HepG2 (cell line): ENCODE measurements at regions not wholly inside any gene's neighbourhood (a gene's known extent, or its start where the extent isn't known, plus 50 kb on each side); places are given as distances from the start of the nearest gene placed in this dataset.

Source experiments
- ATAC-seq: fragments of 200-7000 bp; cut with Tn5 transposase; 3 replicates; pipeline ENCODE4 v1.9.1; 2020; ENCODE audit warnings: mild to moderate bottlenecking, moderate library complexity
- BruUV-seq: library from RNA; stranded (reverse); fragments of 400-500 nt; replicated peaks from 2 replicates; lab custom pipeline; 2021; lab: Mats Ljungman, UMichigan
- CTCF ChIA-PET: fragments of 300-600 bp; formaldehyde crosslinking; extraction: SDS; loops from one replicate; lab custom pipeline; 2021; ENCODE audit warnings: low total read pairs, inconsistent platforms, low intra/inter-chr PET ratio; lab: Yijun Ruan, JAX
- POLR2A ChIA-PET: fragments of 350-600 bp; sonication (Branson Sonifier 250); formaldehyde crosslinking; loops from one replicate; lab custom pipeline; 2020; ENCODE audit warnings: antibody characterized with exemption, inconsistent platforms; lab: Yijun Ruan, JAX
- DNase-seq: peaks from one replicate; pipeline ENCODE4 v3.0.0-alpha.2; 2015; ENCODE audit warnings: low spot score
- FAIRE-seq: peaks from 3 replicates; lab custom pipeline; 2011; peaks lifted over from hg19 to GRCh38; lab: Jason Lieb, UNC
- H2AFZ ChIP-seq: one replicate; pipeline ENCODE4 v1.6.1; 2011; ENCODE audit warnings: low read length, inconsistent platforms
- H3K27ac ChIP-seq: fragments of 300-600 bp; 3 replicates; pipeline ENCODE4 v1.8.0; 2011; ENCODE audit warnings: mixed run types, mild to moderate bottlenecking, mixed read lengths, low read length, inconsistent platforms; ENCODE audit not compliant: insufficient read depth; ENCODE audit errors: extremely low read length
- H3K27me3 ChIP-seq, 2 experiments: fragments of 200-600 bp in 1 of 2; 2 replicates in 1 of 2; 3 replicates in 1 of 2; pipeline versions ENCODE4 v1.6.0 to v1.8.0; 2011; ENCODE audit warnings: low read length in 2 of 2, mild to moderate bottlenecking in 2 of 2, moderate library complexity in 2 of 2, inconsistent platforms in 1 of 2; ENCODE audit not compliant: insufficient read depth in 2 of 2, control insufficient read depth in 1 of 2
- H3K36me3 ChIP-seq, 2 experiments: fragments of 200-600 bp in 1 of 2; replicated peaks in 1 of 2; 2 replicates in 1 of 2; 3 replicates in 1 of 2; pipeline versions ENCODE4 v1.5.1 to v1.8.0; 2011; ENCODE audit warnings: low read length in 2 of 2, inconsistent platforms in 1 of 2; ENCODE audit not compliant: insufficient read depth in 2 of 2, control insufficient read depth in 1 of 2
- H3K4me1 ChIP-seq: 2 replicates; pipeline ENCODE4 v1.5.1; 2012; ENCODE audit warnings: low read length, inconsistent platforms; ENCODE audit not compliant: insufficient read depth
- H3K4me2 ChIP-seq: 2 replicates; pipeline ENCODE4 v1.6.0; 2011; ENCODE audit warnings: low read depth, low read length, inconsistent platforms
- H3K4me3 ChIP-seq, 3 experiments: fragments of 200-600 bp in 1 of 3; sonication (generic), shearing (Covaris generic) in 1 of 3; replicated peaks in 1 of 3; 2 replicates each; pipeline ENCODE4 v1.5.1; 2011 to 2016; ENCODE audit warnings: low read length in 3 of 3, inconsistent platforms in 2 of 3, low read depth in 2 of 3, mild to moderate bottlenecking in 2 of 3, control low read depth in 1 of 3, mixed read lengths in 1 of 3; ENCODE audit not compliant: insufficient read depth in 1 of 3
- H3K79me2 ChIP-seq: one replicate; pipeline ENCODE4 v1.6.1; 2011; ENCODE audit warnings: low read length, inconsistent platforms; ENCODE audit not compliant: insufficient read depth
- H3K9ac ChIP-seq: 2 replicates; pipeline ENCODE4 v1.6.0; 2011; ENCODE audit warnings: mild to moderate bottlenecking, low read depth, low read length, inconsistent platforms; ENCODE audit not compliant: insufficient read depth
- H3K9me3 ChIP-seq: 2 replicates; pipeline ENCODE4 v1.5.1; 2012; ENCODE audit warnings: mild to moderate bottlenecking, low read length
- H4K20me1 ChIP-seq: 2 replicates; pipeline ENCODE4 v1.6.0; 2011; ENCODE audit warnings: inconsistent platforms, mild to moderate bottlenecking, low read length, moderate library complexity; ENCODE audit not compliant: insufficient read depth
- KAT2B ChIP-seq: fragments of 150-350 bp; IDR thresholded peaks from 2 replicates; pipeline ENCODE4 v1.6.1; 2014; ENCODE audit warnings: low read depth, low read length, borderline replicate concordance
- KDM1A ChIP-seq: IDR thresholded peaks from 2 replicates; pipeline ENCODE4 v1.6.1; 2016; ENCODE audit warnings: missing compliant biosample characterization
- NFKB2 ChIP-seq: sonication (generic); formaldehyde crosslinking; IDR thresholded peaks from 2 replicates; pipeline ENCODE4 v1.4.0; 2020; ENCODE audit warnings: missing genetic modification reagents, borderline replicate concordance
- PAWR ChIP-seq: sonication (generic); formaldehyde crosslinking; IDR thresholded peaks from 2 replicates; pipeline ENCODE4 v1.4.0; 2020; ENCODE audit warnings: missing genetic modification reagents, mild to moderate bottlenecking, borderline replicate concordance
- POLR2G ChIP-seq: fragments of 200-400 bp; formaldehyde crosslinking; IDR thresholded peaks from 2 replicates; pipeline ENCODE4 v1.6.1; 2018; ENCODE audit warnings: mild to moderate bottlenecking, low read depth, low read length, moderate library complexity
- REL ChIP-seq: sonication (generic); formaldehyde crosslinking; conservative IDR thresholded peaks from 2 replicates; pipeline ENCODE4 v1.8.0; 2022; ENCODE audit warnings: mild to moderate bottlenecking, missing genetic modification reagents, moderate library complexity
- SNAPC2 ChIP-seq: sonication (generic); formaldehyde crosslinking; IDR thresholded peaks from 2 replicates; pipeline ENCODE4 v1.8.1; 2022; ENCODE audit warnings: mild to moderate bottlenecking, missing genetic modification reagents
- ZBTB21 ChIP-seq: sonication (generic); formaldehyde crosslinking; IDR thresholded peaks from 2 replicates; pipeline ENCODE4 v1.4.0; 2020; ENCODE audit warnings: missing genetic modification reagents
- ZNF652 ChIP-seq: IDR thresholded peaks from 2 replicates; pipeline ENCODE4 v1.6.1; 2016; ENCODE audit warnings: low read depth, borderline replicate concordance
- ZNF660 ChIP-seq: sonication (generic); formaldehyde crosslinking; IDR thresholded peaks from 2 replicates; pipeline ENCODE4 v1.5.1; 2020; ENCODE audit warnings: mild to moderate bottlenecking, low read depth, missing genetic modification reagents, borderline replicate concordance
- ZNF772 ChIP-seq: sonication (generic); formaldehyde crosslinking; IDR thresholded peaks from 2 replicates; pipeline ENCODE4 v1.5.0; 2020; ENCODE audit warnings: mild to moderate bottlenecking, missing genetic modification reagents
- WGBS: methylation state at CpG from one replicate; pipeline ENCODE4 v1.1.6; 2017; ENCODE audit warnings: low lambda C conversion rate; 5-methylcytosine and 5-hydroxymethylcytosine counted together
- in situ Hi-C: cut with HindIII; loops from 2 replicates; pipeline ENCODE4 v1.10.0; 2017; ENCODE audit warnings: low pct_unique_long_range_greater_than_20kb; ENCODE audit not compliant: extremely low pct_ligation_motif_present
- intact Hi-C: fragments of 100-400 bp; cut with micrococcal nuclease; formaldehyde crosslinking; loops from one replicate; pipeline ENCODE4 v1.10.0; 2022; ENCODE audit not compliant: unreplicated experiment
- TF ChIP-seq, protein P1 (sequence below): sonication (generic); formaldehyde crosslinking; IDR thresholded peaks from 2 replicates; pipeline ENCODE4 v1.4.0; 2020; ENCODE audit warnings: missing genetic modification reagents

DNA sequence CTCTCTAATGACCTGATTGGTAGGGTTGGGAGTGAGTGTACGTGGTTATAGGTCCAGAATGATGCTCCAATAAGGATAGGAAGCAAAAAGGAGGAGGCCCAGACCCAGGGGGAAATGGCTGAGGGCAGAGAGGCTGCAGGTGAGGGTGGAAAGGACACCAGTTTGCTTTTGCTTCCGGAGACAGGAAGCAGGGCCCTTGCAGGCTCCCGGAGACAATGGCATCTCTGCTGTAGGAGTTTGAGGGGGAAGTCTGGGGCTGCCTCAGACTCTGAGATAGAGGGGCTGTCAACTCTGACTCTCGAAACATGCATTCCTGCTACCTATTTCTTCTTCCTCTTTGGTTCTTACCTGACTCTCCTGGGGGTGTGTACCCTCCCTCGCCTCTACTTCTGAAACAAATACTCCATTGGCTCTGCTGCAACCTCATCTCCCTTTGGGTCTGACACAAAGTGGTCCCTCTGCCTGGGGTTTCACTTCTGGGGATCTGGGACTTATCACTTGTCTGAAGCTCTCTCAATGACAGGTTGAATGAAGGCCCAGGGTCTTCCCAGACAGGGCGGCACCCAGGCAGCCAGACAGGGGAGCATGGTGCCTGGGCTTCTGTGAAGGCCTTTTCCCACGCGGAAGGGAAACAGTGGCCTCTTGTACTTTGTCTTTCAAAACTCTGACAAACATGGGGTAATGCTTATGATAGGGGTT, 61.5 kb downstream of the CHRD start:
- ATAC-seq (no peak; the same call in 2 of the 3 replicates), DNase-seq (no peak), FAIRE-seq (no peak)
- no peak overlapping the region for H3K4me3 ChIP-seq
- peaks cover 6% of the 10 kb centered on the region; the same call in 1 of the 2 replicates for H3K4me1 ChIP-seq
- H4K20me1 ChIP-seq, result no peaks in the 10 kb centered on the region
- BruUV-seq, result no TSS peak
- H3K9me3 ChIP-seq, result no peaks in the 10 kb centered on the region
- no peak overlapping the region for H3K4me2 ChIP-seq
- intact Hi-C loops (no loop called here), in situ Hi-C loops (no loop called here)
- no peaks in the 10 kb centered on the region for H3K79me2 ChIP-seq
- H3K36me3 ChIP-seq, result no peaks in the 10 kb centered on the region
- ChIA-PET POLR2A (no interaction called here), CTCF (no interaction called here)
- TF ChIP-seq PAWR (CRISPR knock-in tag) (no peak), ZBTB21 (CRISPR knock-in tag) (no peak), REL (CRISPR knock-in tag) (no peak), POLR2G (no peak), KDM1A (no peak), KAT2B (no peak), SNAPC2 (CRISPR knock-in tag) (no peak), ZNF652 (CRISPR knock-in tag) (no peak), ZNF660 (CRISPR knock-in tag) (no peak), ZNF772 (CRISPR knock-in tag) (no peak), NFKB2 (CRISPR knock-in tag) (no peak)
- TF ChIP-seq, protein P1, sequence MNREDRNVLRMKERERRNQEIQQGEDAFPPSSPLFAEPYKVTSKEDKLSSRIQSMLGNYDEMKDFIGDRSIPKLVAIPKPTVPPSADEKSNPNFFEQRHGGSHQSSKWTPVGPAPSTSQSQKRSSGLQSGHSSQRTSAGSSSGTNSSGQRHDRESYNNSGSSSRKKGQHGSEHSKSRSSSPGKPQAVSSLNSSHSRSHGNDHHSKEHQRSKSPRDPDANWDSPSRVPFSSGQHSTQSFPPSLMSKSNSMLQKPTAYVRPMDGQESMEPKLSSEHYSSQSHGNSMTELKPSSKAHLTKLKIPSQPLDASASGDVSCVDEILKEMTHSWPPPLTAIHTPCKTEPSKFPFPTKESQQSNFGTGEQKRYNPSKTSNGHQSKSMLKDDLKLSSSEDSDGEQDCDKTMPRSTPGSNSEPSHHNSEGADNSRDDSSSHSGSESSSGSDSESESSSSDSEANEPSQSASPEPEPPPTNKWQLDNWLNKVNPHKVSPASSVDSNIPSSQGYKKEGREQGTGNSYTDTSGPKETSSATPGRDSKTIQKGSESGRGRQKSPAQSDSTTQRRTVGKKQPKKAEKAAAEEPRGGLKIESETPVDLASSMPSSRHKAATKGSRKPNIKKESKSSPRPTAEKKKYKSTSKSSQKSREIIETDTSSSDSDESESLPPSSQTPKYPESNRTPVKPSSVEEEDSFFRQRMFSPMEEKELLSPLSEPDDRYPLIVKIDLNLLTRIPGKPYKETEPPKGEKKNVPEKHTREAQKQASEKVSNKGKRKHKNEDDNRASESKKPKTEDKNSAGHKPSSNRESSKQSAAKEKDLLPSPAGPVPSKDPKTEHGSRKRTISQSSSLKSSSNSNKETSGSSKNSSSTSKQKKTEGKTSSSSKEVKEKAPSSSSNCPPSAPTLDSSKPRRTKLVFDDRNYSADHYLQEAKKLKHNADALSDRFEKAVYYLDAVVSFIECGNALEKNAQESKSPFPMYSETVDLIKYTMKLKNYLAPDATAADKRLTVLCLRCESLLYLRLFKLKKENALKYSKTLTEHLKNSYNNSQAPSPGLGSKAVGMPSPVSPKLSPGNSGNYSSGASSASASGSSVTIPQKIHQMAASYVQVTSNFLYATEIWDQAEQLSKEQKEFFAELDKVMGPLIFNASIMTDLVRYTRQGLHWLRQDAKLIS (CRISPR knock-in tag), result no peak
- WGBS, result 12% methylated on average over 8 of the region's 8 CpGs
- H3K27ac ChIP-seq, result no peak overlapping the region
- no peak overlapping the region for H2AFZ ChIP-seq
- no peak overlapping the region for H3K9ac ChIP-seq
- no peaks in the 10 kb centered on the region for H3K27me3 ChIP-seq
